Head of caudate nucleus (tissue), 42 donors: ENCODE measurements at regions not wholly inside any gene's neighbourhood (a gene's known extent, or its start where the extent isn't known, plus 50 kb on each side); places are given as distances from the start of the nearest gene placed in this dataset.
"Not testable (repeated sequence)": the region's sequence is repeated elsewhere in the genome, so short reads cannot be mapped to it uniquely, and the experiment has no call there.

ENCODE experiments used
- DNase-seq, 42 donors: peaks; one replicate each; pipeline versions ENCODE4 v3.0.0 to v3.0.0-alpha.2; 2020 to 2021; ENCODE audit warnings: mixed read lengths in 7 of 42
- intact Hi-C: fragments of 100-400 bp; cut with DNase I; formaldehyde crosslinking; loops from one replicate; pipeline ENCODE4 v1.15.0; 2022

GRCh38 chr5:3157214-3157613 lies 405.7 kb upstream of the IRX2 start:
- no peak for DNase-seq
- intact Hi-C loops = no loop called here

GRCh38 chr5:3155717-3156116 lies 404.2 kb upstream of the IRX2 start:
- intact Hi-C loops = no loop called here

GRCh38 chr5:3155046-3155445 lies 403.6 kb upstream of the IRX2 start:
- intact Hi-C loops = no loop called here
- no peak for DNase-seq

More at GRCh38 chr5:3155717-3156116, 404.2 kb upstream of the IRX2 start:
- no peak for DNase-seq

GRCh38 chr5:3153906-3154305 lies 402.4 kb upstream of the IRX2 start:
- no peak for DNase-seq
- intact Hi-C loops = no loop called here

DNA sequence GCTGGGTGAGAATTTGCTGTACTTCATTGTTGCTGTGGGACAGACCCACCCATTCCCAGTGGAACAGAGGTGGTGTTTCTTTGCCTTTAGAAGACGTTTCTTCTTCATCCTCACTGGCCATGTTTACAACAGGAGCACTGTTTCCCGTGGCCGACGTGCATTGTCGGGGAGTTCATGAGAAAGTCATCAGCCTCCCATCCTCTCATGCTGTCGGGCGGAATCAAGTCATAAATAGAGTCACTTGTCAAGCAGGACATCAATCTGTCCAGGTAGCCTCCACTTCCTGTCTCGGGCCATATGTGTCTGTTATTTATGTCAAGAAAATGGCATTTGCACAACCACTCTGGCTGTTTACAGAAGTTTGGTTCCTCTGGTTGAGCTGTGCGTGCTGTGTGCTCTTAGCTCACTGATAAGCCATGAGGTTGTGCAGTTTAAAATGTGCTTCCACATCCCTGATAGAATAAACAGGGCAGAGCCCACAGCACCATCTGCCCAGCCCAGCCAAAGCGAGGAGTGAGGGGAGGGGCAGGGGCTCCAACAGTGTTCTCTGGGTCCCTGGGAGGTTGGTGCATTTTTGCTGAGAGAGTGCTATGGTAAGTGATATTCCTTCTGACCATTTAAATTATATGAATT lies 401.9 kb upstream of the IRX2 start:
- intact Hi-C loops = no loop called here
- DNase-seq = no peak

DNA sequence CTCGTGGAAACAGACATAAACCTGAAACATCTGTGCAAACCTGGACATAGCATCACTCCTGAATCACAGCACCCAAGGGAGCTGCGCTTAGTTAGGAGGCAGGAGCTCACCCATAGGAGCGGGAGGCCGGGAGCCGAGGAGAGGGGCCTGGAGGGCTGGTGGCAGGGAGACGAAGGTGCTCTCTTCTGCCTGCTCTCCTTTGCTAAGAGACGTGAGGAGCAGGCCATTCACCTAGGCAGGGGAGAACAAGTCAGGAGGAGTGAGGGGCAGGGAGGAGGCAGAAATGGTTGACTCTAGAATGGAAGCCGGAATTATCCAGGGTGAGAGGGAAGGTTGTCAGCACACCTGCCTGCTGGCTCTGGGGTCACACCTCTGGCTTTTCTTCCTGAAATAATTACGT lies 398.4 kb upstream of the IRX2 start:
- DNase-seq = no peak
- intact Hi-C loops = no loop called here

DNA sequence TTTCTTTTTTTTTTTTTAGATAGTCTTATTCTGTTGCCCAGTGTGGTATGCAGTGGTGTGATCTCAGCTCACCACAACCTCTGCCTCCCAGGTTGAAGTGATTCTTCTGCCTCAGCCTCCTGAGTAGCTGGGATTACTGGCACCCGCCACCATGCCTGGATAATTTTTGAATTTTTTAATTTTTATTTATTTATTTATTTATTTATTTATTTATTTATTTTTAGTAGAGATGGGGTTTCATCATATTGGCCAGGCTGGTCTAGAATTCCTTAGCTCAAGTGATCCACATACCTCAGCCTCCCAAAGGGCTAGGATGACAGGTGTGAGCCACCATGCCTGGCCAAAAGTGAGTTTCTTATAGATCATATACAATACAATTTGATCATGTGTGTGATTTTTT lies 395.9 kb upstream of the IRX2 start:
- intact Hi-C loops, DNase-seq: not testable (repeated sequence)

DNA sequence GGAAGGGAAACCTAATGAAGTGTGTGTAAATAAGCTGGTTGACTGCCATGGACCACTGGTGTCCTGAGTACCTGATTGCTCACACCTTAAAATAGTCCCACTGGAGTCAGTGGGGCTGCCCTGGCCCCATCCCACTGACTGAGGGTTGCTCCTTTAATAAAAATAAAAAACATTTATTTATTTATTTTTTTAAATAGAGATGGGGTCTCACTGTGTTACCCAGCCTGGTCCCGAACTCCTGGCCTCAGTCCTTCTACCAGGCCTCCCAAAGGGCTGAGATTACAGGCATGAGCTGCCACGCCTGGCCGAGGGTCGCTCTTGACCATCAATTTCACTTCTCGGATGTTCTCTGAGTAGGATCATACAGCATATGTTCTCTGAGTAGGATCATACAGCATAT lies 394.2 kb upstream of the IRX2 start:
- peak in 1 of 42 donors; percentile 22 for DNase-seq
- intact Hi-C loops = no loop called here

GRCh38 chr5:3143382-3143781 lies 391.9 kb upstream of the IRX2 start:
- intact Hi-C loops = no loop called here
- peak in 1 of 42 donors; percentile 20 for DNase-seq

GRCh38 chr5:3142261-3143027 lies 391.0 kb upstream of the IRX2 start:
- no peak for DNase-seq
- intact Hi-C loops = no loop called here

- intact Hi-C loops = no loop called here
- DNase-seq = peak in 1 of 42 donors; percentile 34
Observed at GRCh38 chr5:3140117-3140516, 388.6 kb upstream of the IRX2 start.

DNA sequence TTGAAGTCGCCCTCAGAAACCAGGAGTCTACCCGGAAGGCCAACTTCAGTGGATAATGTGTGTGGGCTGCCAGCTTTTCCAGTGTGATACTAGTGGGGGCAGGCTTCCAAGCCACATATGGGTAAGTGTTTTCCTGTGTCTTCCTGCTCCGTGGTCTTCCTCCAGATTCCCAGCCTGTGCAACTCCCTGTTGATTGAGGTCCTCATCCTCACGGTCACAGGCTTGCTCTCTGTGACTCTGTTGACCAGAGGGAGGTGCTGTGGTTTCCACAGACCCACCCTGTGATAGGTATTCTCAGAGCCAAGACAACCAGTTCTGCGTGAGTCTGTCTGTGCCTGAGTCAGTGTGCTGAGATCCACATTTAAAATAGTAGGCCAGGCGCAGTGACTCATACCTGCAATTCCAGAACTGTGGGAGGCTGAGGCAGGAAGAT lies 388.0 kb upstream of the IRX2 start:
- peak in 37 of 42 donors; percentile 20 to 89 (median 56) for DNase-seq

DNA sequence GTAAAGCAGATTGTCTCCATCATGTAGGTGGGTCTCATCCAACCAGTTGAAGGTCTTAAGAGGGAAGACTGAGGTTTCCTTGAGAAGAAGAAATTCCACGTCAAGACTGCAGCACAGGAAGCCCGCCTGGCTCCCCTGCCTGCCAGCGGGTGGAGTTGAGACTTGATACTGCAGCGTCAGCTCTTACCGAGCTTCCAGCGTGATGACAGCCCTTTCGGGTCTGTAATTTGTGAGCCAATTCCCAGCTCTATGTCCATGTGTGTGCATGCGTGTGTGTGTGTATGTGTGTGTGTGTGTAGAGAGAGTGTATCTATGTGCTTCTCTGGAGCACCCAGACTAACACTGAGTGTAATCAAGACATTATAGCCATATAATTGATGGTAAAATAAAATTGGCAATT lies 379.7 kb upstream of the IRX2 start:
- DNase-seq = peak in 1 of 42 donors; percentile 5
- intact Hi-C loops = no loop called here

More for the DNA sequence above, 388.0 kb upstream of the IRX2 start:
- intact Hi-C loops = no loop called here

GRCh38 chr5:3129252-3129651 lies 377.8 kb upstream of the IRX2 start:
- peak in 6 of 42 donors; percentile 14 to 42 (median 26) for DNase-seq
- intact Hi-C loops = no loop called here

- intact Hi-C loops = no loop called here
Observed at GRCh38 chr5:3127423-3127911, 376.0 kb upstream of the IRX2 start.

DNA sequence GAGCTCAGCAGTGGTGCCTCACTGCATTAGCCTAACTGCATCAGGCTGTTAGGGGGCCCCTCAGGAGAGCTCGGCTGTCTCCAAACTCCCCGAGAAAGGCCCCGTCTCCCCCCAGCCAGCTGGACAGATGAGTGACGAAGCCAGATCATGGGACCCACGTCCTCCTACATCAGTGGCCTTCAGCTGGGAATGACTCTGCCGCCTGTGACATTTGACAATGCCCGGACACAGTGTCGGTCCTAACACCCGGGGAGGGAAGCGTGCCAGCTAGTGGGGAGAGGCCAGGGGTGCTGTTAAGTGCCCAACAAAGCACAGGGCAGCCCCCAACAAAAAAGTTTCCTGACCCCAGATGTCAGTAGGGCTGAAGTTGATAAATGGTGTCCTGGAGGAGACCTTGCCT lies 375.2 kb upstream of the IRX2 start:
- DNase-seq = peak in 1 of 42 donors; percentile 2
- intact Hi-C loops = no loop called here

More at GRCh38 chr5:3127423-3127911, 376.0 kb upstream of the IRX2 start:
- DNase-seq = peak in 1 of 42 donors; percentile 4

DNA sequence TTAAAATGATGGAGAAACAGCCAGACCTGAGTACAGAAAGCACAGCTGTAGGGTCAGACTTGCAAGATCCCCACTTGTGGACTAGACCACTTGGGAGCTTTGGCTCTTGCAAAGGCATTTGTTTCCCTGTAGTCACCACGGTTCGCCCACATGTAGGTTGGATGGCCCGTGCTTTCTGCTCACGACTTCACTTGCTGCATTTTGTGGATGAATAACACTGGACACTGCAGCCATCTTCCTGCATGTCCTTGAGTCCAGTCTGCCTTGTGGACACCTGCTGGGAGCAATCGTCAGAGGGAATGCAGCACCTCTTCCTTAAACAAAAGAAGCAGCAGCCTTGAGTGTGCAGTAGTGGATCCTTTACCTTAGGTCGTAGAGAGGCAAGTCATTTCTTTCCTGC lies 372.9 kb upstream of the IRX2 start:
- intact Hi-C loops = no loop called here
- DNase-seq = peak in 1 of 42 donors; percentile 5

DNA sequence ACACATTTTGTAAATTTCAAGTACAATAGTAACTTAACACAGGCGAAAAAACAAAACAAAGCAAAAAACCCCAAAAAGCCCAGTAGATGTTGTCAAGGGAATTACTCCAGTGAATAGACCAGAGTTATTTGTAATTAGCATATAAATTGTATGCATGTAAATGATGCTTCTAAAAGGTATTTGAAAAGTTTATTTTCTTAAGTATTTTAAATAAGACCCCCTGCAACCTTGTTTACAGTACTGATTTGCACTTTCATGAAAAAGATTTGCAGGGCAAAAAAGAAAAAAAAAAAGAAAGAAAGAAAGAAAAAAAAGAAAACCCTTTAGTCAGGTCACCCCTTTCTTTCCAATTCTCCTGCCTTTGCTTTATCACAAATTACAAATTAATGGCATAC lies 372.3 kb upstream of the IRX2 start:
- DNase-seq = no peak
- intact Hi-C loops = no loop called here

GRCh38 chr5:3122985-3123762 lies 371.7 kb upstream of the IRX2 start:
- DNase-seq = peak in 1 of 42 donors; percentile 3
- intact Hi-C loops = no loop called here

DNA sequence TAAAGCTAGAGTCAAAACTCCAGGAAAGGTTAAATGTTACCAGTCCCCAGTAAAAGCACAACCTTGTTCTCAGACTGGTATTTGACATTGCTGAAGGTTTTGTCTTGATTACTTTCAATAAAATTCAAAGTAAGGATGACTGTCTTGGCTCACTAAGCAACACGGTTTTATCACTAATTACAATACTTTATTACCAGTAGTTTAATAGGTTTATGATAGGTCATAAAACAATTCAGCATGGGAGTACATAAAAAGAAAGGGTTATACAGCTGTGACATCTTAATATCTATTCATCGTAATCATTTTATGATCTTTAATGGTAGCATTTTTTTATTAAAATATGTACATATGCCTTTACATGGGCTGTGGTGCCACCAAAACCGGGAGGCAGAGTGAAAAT lies 370.7 kb upstream of the IRX2 start:
- intact Hi-C loops = no loop called here
- no peak for DNase-seq
